Endodermal cell (in vitro differentiated cells): ENCODE measurements at regions not wholly inside any gene's neighbourhood (a gene's known extent, or its start where the extent isn't known, plus 50 kb on each side); places are given as distances from the start of the nearest gene placed in this dataset.

ENCODE experiments used
- DNase-seq: peaks from one replicate; pipeline ENCODE4 v3.0.0-alpha.2; 2017
- H3K27ac ChIP-seq: 2 replicates; pipeline ENCODE4 v1.5.1; 2013; ENCODE audit warnings: mild to moderate bottlenecking, low read depth, low read length, moderate library complexity
- H3K27me3 ChIP-seq: 2 replicates; pipeline ENCODE4 v1.6.1; 2013; ENCODE audit warnings: mild to moderate bottlenecking, low read length, moderate library complexity; ENCODE audit not compliant: insufficient read depth, control insufficient read depth, poor library complexity, severe bottlenecking
- H3K36me3 ChIP-seq: 2 replicates; pipeline ENCODE4 v1.7.0; 2013; ENCODE audit warnings: mild to moderate bottlenecking, low read length, moderate library complexity; ENCODE audit not compliant: control insufficient read depth, insufficient read depth
- H3K4me1 ChIP-seq: one replicate; pipeline ENCODE4 v1.7.0; 2013; ENCODE audit warnings: low read length; ENCODE audit not compliant: control insufficient read depth, insufficient read depth
- H3K4me3 ChIP-seq: 2 replicates; pipeline ENCODE4 v1.5.1; 2013; ENCODE audit warnings: mild to moderate bottlenecking, low read length, moderate library complexity
- H3K9ac ChIP-seq: 2 replicates; pipeline ENCODE4 v1.6.1; 2013; ENCODE audit warnings: mild to moderate bottlenecking, low read length, moderate library complexity; ENCODE audit not compliant: poor library complexity, severe bottlenecking; ENCODE audit errors: extremely low read depth
- H3K9me3 ChIP-seq: 2 replicates; pipeline ENCODE4 v1.6.1; 2013; ENCODE audit warnings: mild to moderate bottlenecking, low read length, moderate library complexity; ENCODE audit not compliant: control insufficient read depth
- H3K27ac Mint-ChIP-seq: 2 replicates; pipeline ENCODE4 v1.8.0; 2020; ENCODE audit warnings: mixed read lengths
- H3K27me3 Mint-ChIP-seq: 2 replicates; pipeline ENCODE4 v1.8.0; 2021; ENCODE audit warnings: mild to moderate bottlenecking, mixed read lengths; ENCODE audit not compliant: insufficient read depth
- H3K36me3 Mint-ChIP-seq: 2 replicates; pipeline ENCODE4 v1.8.0; 2020; ENCODE audit warnings: low read depth, mixed read lengths
- H3K4me1 Mint-ChIP-seq: 2 replicates; pipeline ENCODE4 v1.8.0; 2020; ENCODE audit warnings: mixed read lengths
- H3K4me3 Mint-ChIP-seq: 2 replicates; pipeline ENCODE4 v1.8.0; 2020; ENCODE audit warnings: mild to moderate bottlenecking, moderate library complexity, mixed read lengths
- H3K9me3 Mint-ChIP-seq: 2 replicates; pipeline ENCODE4 v1.8.0; 2020; ENCODE audit warnings: mild to moderate bottlenecking, mixed read lengths
- CTCF ChIP-seq: fragments of 200-600 bp; sonication (generic); conservative IDR thresholded peaks from 2 replicates; pipeline ENCODE4 v1.5.0; 2021; ENCODE audit warnings: antibody characterized with exemption, mild to moderate bottlenecking
- WGBS, 2 experiments: methylation state at CpG; one replicate each; pipeline versions ENCODE4 v1.1.5 to v1.1.7; 2013; ENCODE audit warnings: missing lambda C conversion rate in 2 of 2, mixed read lengths in 1 of 2; ENCODE audit not compliant: insufficient coverage in 1 of 2, insufficient read length in 1 of 2; 5-methylcytosine and 5-hydroxymethylcytosine counted together

- H3K36me3 Mint-ChIP-seq, result no peaks in the 10 kb centered on the region
- 93 to 94% methylated on average over 2 to 4 of the region's 4 CpGs for WGBS, 2 experiments
Measured at GRCh38 chr2:220842901-220843665, 729.0 kb downstream of the EPHA4 start.

GRCh38 chr2:220845766-220846273, 726.3 kb downstream of the EPHA4 start:
- Histone ChIP-seq H3K4me1 (no peaks in the 10 kb centered on the region), H3K9ac (no peak overlapping the region), H3K27ac (no peak overlapping the region), H3K9me3 (peaks cover 13% of the 10 kb centered on the region), H3K27me3 (no peaks in the 10 kb centered on the region), H3K4me3 (no peak overlapping the region), H3K36me3 (no peaks in the 10 kb centered on the region)
- Mint-ChIP-seq H3K27me3 (no peaks in the 10 kb centered on the region), H3K9me3 (peaks cover 5% of the 10 kb centered on the region), H3K27ac (no peak overlapping the region), H3K36me3 (no peaks in the 10 kb centered on the region), H3K4me1 (peaks cover 13% of the 10 kb centered on the region), H3K4me3 (no peak overlapping the region)
- TF ChIP-seq CTCF, result no peak
- no peak for DNase-seq
- WGBS, 2 experiments, result 43% methylated on average over 1 of the region's 1 CpG; no CpG with 5 or more reads in 1 of the 2 experiments

More at GRCh38 chr2:220842901-220843665, 729.0 kb downstream of the EPHA4 start:
- Histone ChIP-seq H3K27ac (no peak overlapping the region), H3K36me3 (no peaks in the 10 kb centered on the region), H3K4me1 (no peaks in the 10 kb centered on the region), H3K9me3 (no peaks in the 10 kb centered on the region), H3K27me3 (no peaks in the 10 kb centered on the region), H3K9ac (no peak overlapping the region), H3K4me3 (no peak overlapping the region)
- H3K4me3 Mint-ChIP-seq, result no peak overlapping the region
- no peak overlapping the region for H3K27ac Mint-ChIP-seq
- no peak for TF ChIP-seq CTCF
- H3K4me1 Mint-ChIP-seq, result peaks cover 14% of the 10 kb centered on the region
- DNase-seq, result no peak
- H3K9me3 Mint-ChIP-seq, result peaks cover under 1% of the 10 kb centered on the region
- no peaks in the 10 kb centered on the region for H3K27me3 Mint-ChIP-seq

GRCh38 chr2:220847006-220847405, 725.1 kb downstream of the EPHA4 start:
- H3K27me3 ChIP-seq, result no peaks in the 10 kb centered on the region
- DNase-seq, result no peak
- Mint-ChIP-seq H3K36me3 (no peaks in the 10 kb centered on the region), H3K27me3 (no peaks in the 10 kb centered on the region), H3K4me1 (peaks cover 10% of the 10 kb centered on the region), H3K4me3 (no peak overlapping the region), H3K27ac (no peak overlapping the region), H3K9me3 (peaks cover 5% of the 10 kb centered on the region)
- no peaks in the 10 kb centered on the region for H3K4me1 ChIP-seq
- no peak for TF ChIP-seq CTCF
- H3K4me3 ChIP-seq, result no peak overlapping the region
- H3K9ac ChIP-seq, result no peak overlapping the region
- 89 to 100% methylated on average over 3 of the region's 3 CpGs for WGBS, 2 experiments
- no peak overlapping the region for H3K27ac ChIP-seq
- H3K36me3 ChIP-seq, result no peaks in the 10 kb centered on the region
- peaks cover 13% of the 10 kb centered on the region for H3K9me3 ChIP-seq
